ENCODE measurements at regions not wholly inside any gene's neighbourhood (a gene's known extent, or its start where the extent isn't known, plus 50 kb on each side); places are given as distances from the start of the nearest gene placed in this dataset. TPM values are rescaled to one million over a fixed set of nuclear protein-coding genes. Genes with fewer than 3 reads are reported as not detected.

DNA sequence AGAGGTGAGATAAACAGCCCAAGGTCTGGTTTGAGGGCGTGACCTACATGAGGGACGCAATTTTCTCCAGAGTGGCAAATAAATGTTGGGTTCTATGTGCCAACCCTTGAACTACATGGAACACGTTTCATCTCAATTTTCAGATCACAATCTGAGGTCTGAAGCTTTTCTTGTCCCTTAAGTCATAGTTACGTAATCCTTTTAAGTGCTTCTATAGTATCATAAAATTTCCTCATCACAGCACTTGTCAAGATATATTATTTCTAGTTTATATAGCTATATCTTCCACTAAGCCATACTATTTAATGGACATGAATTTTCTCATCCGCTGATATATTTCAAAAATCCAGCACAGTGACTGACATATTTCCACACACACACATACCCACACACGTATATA lies 53.1 kb upstream of the GRIN3A start:
- Histone ChIP-seq H3K9me3 (ENCODE audit: control insufficient read depth, low read length) (no peaks in the 10 kb centered on the region), H2BK15ac (ENCODE audit: low read depth, poor library complexity, severe bottlenecking) (no peak overlapping the region), H3K4me2 (ENCODE audit: low read length, poor library complexity, severe bottlenecking) (no peak overlapping the region), H3K4ac (ENCODE audit: low read depth in 1 of 2, low read length in 2 of 2) (no peak overlapping the region), H3K36me3 (ENCODE audit: control insufficient read depth in 1 of 2, insufficient read depth in 2 of 2, low read depth in 1 of 2, low read length in 2 of 2) (no peaks in the 10 kb centered on the region), H3K9ac (ENCODE audit: low read length) (no peak overlapping the region), H3K4me3 (ENCODE audit: insufficient read depth in 1 of 2, low read depth in 1 of 2, low read length in 2 of 2) (no peak overlapping the region), H3K27me3 (ENCODE audit: control insufficient read depth in 1 of 2, insufficient read depth in 1 of 2, low read length in 2 of 2) (no peaks in the 10 kb centered on the region), H3K18ac (ENCODE audit: low read depth in 1 of 2, low read length in 2 of 2) (no peak overlapping the region), H2AFZ (ENCODE audit: low read depth, low read length) (no peak overlapping the region), H3K14ac (ENCODE audit: low read length in 2 of 2) (no peak overlapping the region), H3K27ac (ENCODE audit: low read length, poor library complexity, severe bottlenecking) (no peak overlapping the region), H4K91ac (ENCODE audit: low read length) (no peak overlapping the region), H2AK5ac (ENCODE audit: low read length, severe bottlenecking) (no peak overlapping the region), H3K79me1 (replicated peaks; ENCODE audit: low read length, poor library complexity, severe bottlenecking) (no peaks in the 10 kb centered on the region), H3K4me1 (ENCODE audit: control insufficient read depth, insufficient read depth, low read depth, low read length) (no peaks in the 10 kb centered on the region), H2BK5ac (ENCODE audit: low read depth, low read length, poor library complexity, severe bottlenecking) (no peak overlapping the region), H3K23ac (ENCODE audit: low read length in 2 of 2) (no peak overlapping the region), H4K8ac (ENCODE audit: low read length) (no peak overlapping the region), H2BK120ac (ENCODE audit: low read depth, low read length) (no peak overlapping the region), H2BK12ac (ENCODE audit: low read length in 2 of 2) (no peak overlapping the region)
- WGBS = 43% methylated on average over 3 of the region's 6 CpGs
- no peak for DNase-seq

Small RNAs in the stretch of these regions (small RNA-seq; reads per million reads assigned to genes)
- gene RNU6-329P (ENCODE audit: low read depth) = not detected
